ENCODE measurements at regions not wholly inside any gene's neighbourhood (a gene's known extent, or its start where the extent isn't known, plus 50 kb on each side); places are given as distances from the start of the nearest gene placed in this dataset.
"Not testable (repeated sequence)": the region's sequence is repeated elsewhere in the genome, so short reads cannot be mapped to it uniquely, and the experiment has no call there.

- H3K4me3 ChIP-seq (ENCODE audit: low read depth, low read length), result no peak overlapping the region
- no peaks in the 10 kb centered on the region for H3K27me3 ChIP-seq (replicated peaks)
- no peaks in the 10 kb centered on the region for H3K36me3 ChIP-seq (replicated peaks)
- TF ChIP-seq CTCF (IDR thresholded peaks at IDR 0.05; ENCODE audit: low read depth, low read length, missing control alignments), result no peak
- DNase-seq, result no peak
- in situ Hi-C loops (cut with HindIII; ENCODE audit: low pct_ligation_motif_present, low sequenced_read_pairs), result no loop called here
- H3K27ac ChIP-seq, result no peak overlapping the region
These were observed 558.4 kb downstream of the PIK3C3 start for GRCh38 chr18:42513441-42513840.

- TF ChIP-seq CTCF (IDR thresholded peaks at IDR 0.05; ENCODE audit: low read depth, low read length, missing control alignments), result no peak
- no peaks in the 10 kb centered on the region for H3K27me3 ChIP-seq (replicated peaks)
- no peak overlapping the region for H3K27ac ChIP-seq
- H3K4me3 ChIP-seq (ENCODE audit: low read depth, low read length), result no peak overlapping the region
- in situ Hi-C loops (cut with HindIII; ENCODE audit: low pct_ligation_motif_present, low sequenced_read_pairs), result no loop called here
- H3K36me3 ChIP-seq (replicated peaks), result no peaks in the 10 kb centered on the region
- DNase-seq, result peak; percentile 77
These were observed 559.5 kb downstream of the PIK3C3 start for GRCh38 chr18:42514512-42514911.

- no peak for TF ChIP-seq CTCF (IDR thresholded peaks at IDR 0.05; ENCODE audit: low read depth, low read length, missing control alignments)
- no peak overlapping the region for H3K27ac ChIP-seq
- DNase-seq, result no peak
- H3K27me3 ChIP-seq (replicated peaks), result no peaks in the 10 kb centered on the region
- in situ Hi-C loops (cut with HindIII; ENCODE audit: low pct_ligation_motif_present, low sequenced_read_pairs), result no loop called here
- no peak overlapping the region for H3K4me3 ChIP-seq (ENCODE audit: low read depth, low read length)
- no peaks in the 10 kb centered on the region for H3K36me3 ChIP-seq (replicated peaks)
These were observed 562.9 kb downstream of the PIK3C3 start for GRCh38 chr18:42517896-42518295.

GRCh38 chr18:42518331-42518730, 563.3 kb downstream of the PIK3C3 start:
- H3K4me3 ChIP-seq (ENCODE audit: low read depth, low read length); H3K27ac ChIP-seq; DNase-seq; H3K36me3 ChIP-seq (replicated peaks); H3K27me3 ChIP-seq (replicated peaks); in situ Hi-C loops (cut with HindIII; ENCODE audit: low pct_ligation_motif_present, low sequenced_read_pairs): not testable (repeated sequence)

- Histone ChIP-seq H3K27me3 (replicated peaks) (no peaks in the 10 kb centered on the region), H3K27ac (no peak overlapping the region), H3K4me3 (ENCODE audit: low read depth, low read length) (no peak overlapping the region), H3K36me3 (replicated peaks) (no peaks in the 10 kb centered on the region)
- TF ChIP-seq CTCF (IDR thresholded peaks at IDR 0.05; ENCODE audit: low read depth, low read length, missing control alignments), result no peak
- DNase-seq, result no peak
- in situ Hi-C loops (cut with HindIII; ENCODE audit: low pct_ligation_motif_present, low sequenced_read_pairs), result no loop called here
These were observed 565.1 kb downstream of the PIK3C3 start for GRCh38 chr18:42520138-42520537.

- Histone ChIP-seq H3K4me3 (ENCODE audit: low read depth, low read length) (no peak overlapping the region), H3K36me3 (replicated peaks) (no peaks in the 10 kb centered on the region), H3K27ac (no peak overlapping the region), H3K27me3 (replicated peaks) (no peaks in the 10 kb centered on the region)
- in situ Hi-C loops (cut with HindIII; ENCODE audit: low pct_ligation_motif_present, low sequenced_read_pairs), result no loop called here
- DNase-seq, result no peak
- TF ChIP-seq CTCF (IDR thresholded peaks at IDR 0.05; ENCODE audit: low read depth, low read length, missing control alignments), result no peak
These were observed 570.9 kb downstream of the PIK3C3 start for GRCh38 chr18:42525905-42526304.

All from brain microvascular endothelial cell (primary cell).